HUES6 (cell line): ENCODE measurements at regions not wholly inside any gene's neighbourhood (a gene's known extent, or its start where the extent isn't known, plus 50 kb on each side); places are given as distances from the start of the nearest gene placed in this dataset.

Experiments
- H3K27ac ChIP-seq: 2 replicates; pipeline ENCODE4 v1.7.0; 2013; ENCODE audit warnings: low read depth, mild to moderate bottlenecking, low read length, inconsistent platforms
- H3K27me3 ChIP-seq: 2 replicates; pipeline ENCODE4 v1.6.1; 2013; ENCODE audit warnings: low read length; ENCODE audit not compliant: control insufficient read depth, insufficient read depth
- H3K36me3 ChIP-seq: 2 replicates; pipeline ENCODE4 v1.6.1; 2013; ENCODE audit warnings: low read length; ENCODE audit not compliant: control insufficient read depth, insufficient read depth
- H3K4me1 ChIP-seq: 2 replicates; pipeline ENCODE4 v1.6.1; 2013; ENCODE audit warnings: low read length; ENCODE audit not compliant: control insufficient read depth, insufficient read depth
- H3K4me3 ChIP-seq: 2 replicates; pipeline ENCODE4 v1.5.1; 2013; ENCODE audit warnings: low read depth, low read length
- H3K9ac ChIP-seq: one replicate; pipeline ENCODE4 v1.6.1; 2013; ENCODE audit warnings: mild to moderate bottlenecking, low read length
- H3K9me3 ChIP-seq: 2 replicates; pipeline ENCODE4 v1.6.1; 2013; ENCODE audit warnings: low read depth, low read length; ENCODE audit not compliant: control insufficient read depth, insufficient read depth

DNA sequence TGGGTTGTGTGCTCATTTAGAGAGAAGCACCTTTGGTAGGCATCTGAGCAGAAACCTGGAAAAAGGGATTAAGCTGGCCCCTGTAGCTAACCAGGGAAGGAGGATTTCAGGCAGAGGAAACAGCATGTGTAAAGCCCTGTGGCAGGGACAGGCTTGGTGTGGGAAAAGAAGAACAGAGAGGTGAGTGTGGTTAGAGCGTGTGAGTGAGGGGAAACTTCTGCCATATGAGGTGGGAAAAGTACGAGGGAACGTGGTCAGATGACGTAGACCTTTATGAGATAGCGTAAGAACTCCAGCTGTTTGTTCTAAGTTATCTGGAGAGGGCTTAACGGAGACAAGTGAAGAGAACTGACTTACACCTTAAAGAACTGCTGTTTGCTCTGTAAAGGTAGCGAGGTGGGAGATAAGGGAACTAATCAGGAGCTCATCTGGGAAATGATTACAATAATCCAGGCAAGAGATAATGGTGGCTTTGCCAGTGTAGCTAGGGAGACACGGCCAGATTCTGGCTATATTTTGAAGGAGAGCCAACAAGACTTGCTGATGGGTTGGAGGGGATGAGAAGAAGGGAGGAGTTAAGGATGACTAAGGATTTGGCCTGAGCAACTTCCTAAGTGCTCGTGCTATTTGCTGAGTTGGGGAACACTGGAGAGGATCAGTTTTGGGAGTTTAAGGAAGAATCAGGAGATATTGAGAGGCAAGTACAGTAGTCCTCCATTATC, 234.0 kb downstream of the ETNK1 start:
- H3K27ac ChIP-seq, result no peak overlapping the region
- H3K27me3 ChIP-seq, result no peaks in the 10 kb centered on the region
- peaks cover 14% of the 10 kb centered on the region for H3K4me1 ChIP-seq
- H3K36me3 ChIP-seq, result no peaks in the 10 kb centered on the region
- H3K4me3 ChIP-seq, result no peak overlapping the region
- no peak overlapping the region for H3K9ac ChIP-seq
- no peaks in the 10 kb centered on the region for H3K9me3 ChIP-seq

DNA sequence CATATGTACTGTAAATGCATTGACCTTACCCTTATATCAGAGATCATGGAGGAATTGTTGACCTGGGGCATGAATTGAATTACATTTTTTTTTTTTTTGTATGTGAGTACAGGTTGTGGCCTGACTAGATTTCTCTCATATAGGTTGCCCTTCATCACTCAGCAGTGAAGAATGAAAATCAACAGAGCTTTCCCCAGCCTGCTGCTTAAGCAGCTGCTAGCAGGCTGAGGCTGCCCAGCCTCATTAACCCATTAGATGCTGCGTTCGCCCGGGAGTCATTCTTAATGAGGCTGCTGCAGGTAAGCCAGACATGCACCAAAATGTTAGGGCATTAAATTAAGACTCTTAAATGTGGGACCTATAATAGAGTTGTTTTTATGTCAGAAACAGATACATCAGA, 236.0 kb downstream of the ETNK1 start:
- Histone ChIP-seq H3K36me3 (no peaks in the 10 kb centered on the region), H3K4me3 (no peak overlapping the region), H3K9ac (no peak overlapping the region), H3K4me1 (peaks cover 3% of the 10 kb centered on the region; the same call in 1 of the 2 replicates), H3K27ac (no peak overlapping the region), H3K9me3 (no peaks in the 10 kb centered on the region), H3K27me3 (no peaks in the 10 kb centered on the region)

DNA sequence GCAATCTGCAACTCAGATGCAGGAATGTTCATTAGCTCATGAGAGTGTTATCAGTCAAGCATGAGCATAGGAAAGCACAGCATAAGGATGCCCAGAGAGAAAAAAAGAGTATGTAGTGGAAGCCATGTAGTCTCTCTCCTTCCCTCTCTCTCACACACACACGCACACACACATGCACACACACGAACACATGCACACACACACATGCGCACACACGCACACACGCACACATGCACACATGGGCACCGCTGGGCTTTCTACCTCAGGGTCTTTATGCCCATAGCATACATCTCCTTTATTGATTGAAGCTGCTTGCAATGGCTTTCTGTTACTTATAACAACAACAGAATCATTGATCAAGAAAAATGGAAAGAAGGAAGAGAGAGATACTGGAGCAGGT, 240.9 kb downstream of the ETNK1 start:
- H3K4me1 ChIP-seq, result peaks cover under 1% of the 10 kb centered on the region; the same call in 1 of the 2 replicates
- H3K4me3 ChIP-seq, result no peak overlapping the region
- H3K9ac ChIP-seq, result no peak overlapping the region
- no peaks in the 10 kb centered on the region for H3K27me3 ChIP-seq
- H3K36me3 ChIP-seq, result no peaks in the 10 kb centered on the region
- no peaks in the 10 kb centered on the region for H3K9me3 ChIP-seq
- no peak overlapping the region for H3K27ac ChIP-seq

DNA sequence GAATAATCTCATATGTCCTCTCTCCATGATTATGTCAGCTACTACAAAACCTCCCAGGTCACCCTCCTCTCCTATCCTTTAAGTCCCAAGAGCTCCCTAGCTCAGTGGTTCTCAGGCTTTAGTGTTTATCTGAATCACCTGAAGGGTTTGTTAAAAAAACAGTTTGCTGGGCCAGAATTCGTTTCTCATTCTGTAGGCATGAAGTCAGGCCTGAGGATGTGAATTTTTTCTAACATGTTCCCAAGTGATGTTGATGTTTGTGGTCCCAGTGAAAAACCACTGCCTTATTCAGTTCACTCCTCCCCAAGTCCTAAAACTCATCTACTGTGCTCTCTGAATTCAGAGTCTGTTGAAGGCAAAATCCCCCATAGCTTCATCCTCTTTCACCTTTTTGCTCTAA, 241.4 kb downstream of the ETNK1 start:
- no peaks in the 10 kb centered on the region for H3K27me3 ChIP-seq
- no peaks in the 10 kb centered on the region for H3K36me3 ChIP-seq
- no peaks in the 10 kb centered on the region for H3K9me3 ChIP-seq
- H3K4me3 ChIP-seq, result no peak overlapping the region
- no peaks in the 10 kb centered on the region for H3K4me1 ChIP-seq
- H3K9ac ChIP-seq, result no peak overlapping the region
- no peak overlapping the region for H3K27ac ChIP-seq

DNA sequence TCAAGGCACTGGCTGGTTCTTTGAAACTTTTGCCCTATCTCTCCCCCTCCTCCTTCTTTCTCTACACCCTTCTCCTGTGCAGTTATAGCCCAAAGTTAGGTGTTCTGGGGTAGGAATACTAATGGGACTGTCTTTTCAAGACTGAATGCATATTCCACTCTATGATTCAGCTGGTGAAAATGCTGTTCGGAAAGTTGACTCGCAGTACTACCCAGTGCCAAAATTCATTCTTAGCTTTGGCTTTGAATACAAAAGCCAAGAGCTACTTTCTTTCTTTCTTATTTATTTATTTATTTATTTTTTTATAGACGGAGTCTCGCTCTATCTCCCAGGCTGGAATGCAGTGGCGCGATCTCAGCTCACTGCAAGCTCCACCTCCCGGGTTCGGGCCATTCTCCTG, 249.2 kb downstream of the ETNK1 start:
- no peaks in the 10 kb centered on the region for H3K27me3 ChIP-seq
- no peak overlapping the region for H3K9ac ChIP-seq
- H3K4me3 ChIP-seq, result no peak overlapping the region
- H3K4me1 ChIP-seq, result no peaks in the 10 kb centered on the region
- no peak overlapping the region for H3K27ac ChIP-seq
- H3K9me3 ChIP-seq, result no peaks in the 10 kb centered on the region
- no peaks in the 10 kb centered on the region for H3K36me3 ChIP-seq

DNA sequence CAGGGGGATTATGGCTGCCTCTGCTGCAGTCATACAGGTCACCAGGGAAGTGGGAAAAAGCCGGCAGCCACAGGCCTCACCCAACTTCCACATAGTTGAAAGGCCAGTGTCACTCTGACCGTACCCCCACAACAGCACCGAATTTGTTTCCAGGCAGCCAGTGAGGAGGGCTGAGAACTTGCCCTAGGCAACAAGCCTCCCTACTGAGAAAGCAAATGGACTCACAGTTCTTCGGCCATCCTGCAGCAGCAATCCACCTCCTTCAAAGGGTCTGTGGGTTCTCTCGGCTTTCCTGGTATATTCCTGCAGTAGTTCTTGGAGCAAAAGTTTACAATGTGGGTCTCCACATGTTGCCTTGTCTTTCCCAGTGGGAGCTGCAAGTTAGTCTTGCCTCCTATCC, 251.3 kb downstream of the ETNK1 start:
- Histone ChIP-seq H3K4me3 (no peak overlapping the region), H3K27ac (no peak overlapping the region), H3K9me3 (no peaks in the 10 kb centered on the region), H3K27me3 (no peaks in the 10 kb centered on the region), H3K9ac (no peak overlapping the region), H3K36me3 (no peaks in the 10 kb centered on the region), H3K4me1 (no peaks in the 10 kb centered on the region)

DNA sequence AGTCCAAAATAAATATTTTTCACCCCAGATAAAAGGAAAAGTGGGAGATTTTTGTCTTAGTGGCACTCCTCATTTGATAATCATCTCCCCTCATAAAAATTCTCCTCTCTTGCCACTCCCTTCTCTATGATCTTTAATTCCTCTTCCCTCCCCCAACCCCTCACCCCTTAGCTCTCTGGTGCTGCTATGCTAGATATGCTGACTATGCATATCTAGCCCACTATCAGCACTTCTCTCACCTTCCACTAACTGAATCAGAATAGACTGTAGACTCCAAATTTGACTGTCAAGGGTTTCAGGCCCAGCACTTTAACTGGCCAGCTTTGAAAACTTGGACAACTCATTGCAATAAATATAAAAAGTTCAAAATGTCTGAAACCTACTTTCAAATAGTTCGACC, 254.2 kb downstream of the ETNK1 start:
- H3K9ac ChIP-seq, result no peak overlapping the region
- no peaks in the 10 kb centered on the region for H3K9me3 ChIP-seq
- no peak overlapping the region for H3K4me3 ChIP-seq
- no peaks in the 10 kb centered on the region for H3K27me3 ChIP-seq
- no peaks in the 10 kb centered on the region for H3K36me3 ChIP-seq
- no peak overlapping the region for H3K27ac ChIP-seq
- no peaks in the 10 kb centered on the region for H3K4me1 ChIP-seq

DNA sequence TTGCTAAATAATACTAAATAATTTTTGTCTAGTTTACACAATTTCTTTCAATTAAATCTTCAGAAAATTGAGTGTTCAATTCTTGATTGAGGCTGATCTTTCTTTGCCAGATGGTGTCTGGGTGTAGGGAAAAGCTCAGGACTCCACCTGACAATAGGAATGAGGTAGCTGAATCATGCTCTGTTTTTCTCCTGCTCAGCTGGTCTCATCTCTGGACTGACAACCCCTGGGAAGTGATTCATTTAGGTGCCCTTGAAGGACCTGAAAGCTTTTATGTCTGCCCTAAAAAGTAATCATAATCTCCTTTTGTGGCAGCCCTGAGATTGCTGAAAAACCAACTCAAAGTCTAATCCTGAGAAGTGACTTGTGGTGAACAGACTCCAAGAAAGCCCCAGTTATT, 255.4 kb downstream of the ETNK1 start:
- Histone ChIP-seq H3K4me1 (no peaks in the 10 kb centered on the region), H3K36me3 (no peaks in the 10 kb centered on the region), H3K9me3 (no peaks in the 10 kb centered on the region), H3K4me3 (no peak overlapping the region), H3K27me3 (no peaks in the 10 kb centered on the region), H3K27ac (no peak overlapping the region), H3K9ac (no peak overlapping the region)

DNA sequence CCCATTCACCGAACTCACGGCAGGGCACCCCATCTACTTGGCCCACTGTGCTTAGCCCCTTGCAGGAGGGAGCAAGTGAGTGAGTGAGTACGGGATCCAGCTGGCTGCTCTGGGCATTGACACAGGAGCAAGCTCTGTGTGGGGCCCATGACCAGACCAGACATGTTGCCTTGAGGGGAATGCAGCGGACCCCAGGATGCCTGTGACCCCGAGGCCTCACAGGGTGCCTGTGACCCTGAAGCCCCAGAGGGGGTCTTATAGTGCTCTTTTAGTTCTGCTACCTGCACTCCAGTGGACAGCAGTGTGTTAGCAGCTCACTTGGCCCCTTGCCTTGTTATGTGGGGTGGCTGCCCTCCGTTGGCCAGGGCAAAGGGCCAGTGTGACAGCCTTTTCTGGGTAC, 255.8 kb downstream of the ETNK1 start:
- H3K4me3 ChIP-seq, result no peak overlapping the region
- H3K4me1 ChIP-seq, result no peaks in the 10 kb centered on the region
- no peaks in the 10 kb centered on the region for H3K27me3 ChIP-seq
- H3K9me3 ChIP-seq, result no peaks in the 10 kb centered on the region
- H3K36me3 ChIP-seq, result no peaks in the 10 kb centered on the region
- no peak overlapping the region for H3K9ac ChIP-seq
- H3K27ac ChIP-seq, result no peak overlapping the region

DNA sequence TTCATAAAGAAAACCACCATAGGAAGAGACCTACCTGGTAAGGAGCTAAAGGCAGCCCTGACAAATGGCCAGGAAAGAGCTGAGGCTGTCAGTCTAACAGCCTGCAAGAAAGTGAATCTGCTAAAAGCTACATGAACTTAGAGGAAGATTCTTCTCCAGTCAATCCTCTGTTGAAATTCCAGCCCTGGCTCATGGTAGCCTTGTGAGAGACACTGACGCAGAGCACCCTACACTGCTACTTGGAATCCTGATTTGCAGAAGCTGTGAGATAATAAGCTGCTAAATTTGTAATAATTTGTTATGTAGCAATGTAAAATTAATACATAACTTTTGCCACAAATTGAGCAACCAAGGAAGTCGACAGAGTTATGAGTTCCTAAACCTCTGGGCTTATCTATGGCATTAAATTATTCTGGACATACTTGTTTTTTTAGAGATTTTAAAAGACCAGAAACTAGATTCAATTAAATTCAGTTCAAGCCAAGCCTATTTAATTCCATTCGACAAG, 257.0 kb downstream of the ETNK1 start:
- H3K9me3 ChIP-seq, result no peaks in the 10 kb centered on the region
- no peaks in the 10 kb centered on the region for H3K4me1 ChIP-seq
- H3K9ac ChIP-seq, result no peak overlapping the region
- no peak overlapping the region for H3K4me3 ChIP-seq
- no peaks in the 10 kb centered on the region for H3K27me3 ChIP-seq
- no peak overlapping the region for H3K27ac ChIP-seq
- H3K36me3 ChIP-seq, result no peaks in the 10 kb centered on the region

DNA sequence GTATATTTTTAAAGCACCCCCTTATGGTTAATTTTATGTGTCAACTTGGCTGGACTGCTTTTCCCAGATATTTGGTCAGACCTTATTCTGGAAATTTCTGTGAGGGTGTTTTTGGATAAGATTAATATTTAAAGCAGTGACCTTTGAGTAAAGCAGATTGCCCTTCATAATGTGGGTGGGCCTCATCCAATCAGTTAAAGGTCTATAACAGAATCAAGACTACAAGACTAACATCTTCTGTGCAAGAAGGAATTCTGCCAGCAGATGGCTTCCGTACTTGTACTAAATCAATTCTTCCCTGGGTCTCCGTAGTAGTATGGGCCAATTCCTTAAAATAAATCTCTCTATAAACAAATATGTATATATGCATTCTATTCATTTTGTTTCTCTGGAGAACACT, 257.6 kb downstream of the ETNK1 start:
- Histone ChIP-seq H3K36me3 (no peaks in the 10 kb centered on the region), H3K27me3 (no peaks in the 10 kb centered on the region), H3K4me3 (no peak overlapping the region), H3K27ac (no peak overlapping the region), H3K9me3 (no peaks in the 10 kb centered on the region), H3K4me1 (no peaks in the 10 kb centered on the region), H3K9ac (no peak overlapping the region)
